Right cardiac atrium (tissue), 5 donors: ENCODE measurements at regions not wholly inside any gene's neighbourhood (a gene's known extent, or its start where the extent isn't known, plus 50 kb on each side); places are given as distances from the start of the nearest gene placed in this dataset.

ENCODE experiments used
- ATAC-seq, 2 donors: fragments of 200-7000 bp; cut with Tn5 transposase; one replicate each; pipeline versions ENCODE4 v1.8.0 to v1.9.1; 2020; ENCODE audit warnings: moderate library complexity in 2 of 2, mild to moderate bottlenecking in 1 of 2
- DNase-seq, 3 donors: peaks; one replicate each; pipeline ENCODE4 v3.0.0-alpha.2; 2020
- H3K27ac ChIP-seq: one replicate; pipeline ENCODE4 v1.5.1; 2013; ENCODE audit warnings: mild to moderate bottlenecking, low read length, control low read depth, moderate library complexity
- H3K27me3 ChIP-seq: one replicate; pipeline ENCODE4 v1.6.1; 2013; ENCODE audit not compliant: control insufficient read depth, insufficient read depth
- H3K4me1 ChIP-seq: one replicate; pipeline ENCODE4 v1.6.1; 2013; ENCODE audit warnings: low read length; ENCODE audit not compliant: control insufficient read depth, insufficient read depth
- H3K4me3 ChIP-seq: one replicate; pipeline ENCODE4 v1.5.1; 2013; ENCODE audit warnings: low read length, control low read depth
- H3K9me3 ChIP-seq: one replicate; pipeline ENCODE4 v1.6.1; 2013; ENCODE audit warnings: low read length; ENCODE audit not compliant: control insufficient read depth
- WGBS: extraction: QIAGEN DNeasy Blood & Tissue Kit; methylation state at CpG from one replicate; pipeline ENCODE4 v1.1.7; 2013; 5-methylcytosine and 5-hydroxymethylcytosine counted together
- intact Hi-C, 4 donors: fragments of 100-400 bp; cut with DNase I; formaldehyde crosslinking; loops; one replicate each; pipeline versions ENCODE4 v1.11.0 to v1.14.0; 2022 to 2023
- donor health status: healthy with polysubstance abuse.
- donor health status: DM: no; HTN: yes; CAD: no.
- donor health status: DM: no; HTN: no; CAD: no.
- donor health status: DM: no; HTN: yes; CAD: no; lungs with severe emphysema.
- donor health status: DM: yes; HTN: yes; CAD: no.

GRCh38 chr2:144152817-144153271 is 367.1 kb downstream of the ZEB2 start:
- DNase-seq (no peak), ATAC-seq (peak; percentile 71 to 79)
- no peaks in the 10 kb centered on the region for H3K27me3 ChIP-seq
- intact Hi-C loops, result no loop called here
- no peak overlapping the region for H3K4me3 ChIP-seq
- WGBS, result 36% methylated on average over 5 of the region's 5 CpGs
- no peak overlapping the region for H3K27ac ChIP-seq
- no peaks in the 10 kb centered on the region for H3K9me3 ChIP-seq
- H3K4me1 ChIP-seq, result peaks cover 2% of the 10 kb centered on the region

DNA sequence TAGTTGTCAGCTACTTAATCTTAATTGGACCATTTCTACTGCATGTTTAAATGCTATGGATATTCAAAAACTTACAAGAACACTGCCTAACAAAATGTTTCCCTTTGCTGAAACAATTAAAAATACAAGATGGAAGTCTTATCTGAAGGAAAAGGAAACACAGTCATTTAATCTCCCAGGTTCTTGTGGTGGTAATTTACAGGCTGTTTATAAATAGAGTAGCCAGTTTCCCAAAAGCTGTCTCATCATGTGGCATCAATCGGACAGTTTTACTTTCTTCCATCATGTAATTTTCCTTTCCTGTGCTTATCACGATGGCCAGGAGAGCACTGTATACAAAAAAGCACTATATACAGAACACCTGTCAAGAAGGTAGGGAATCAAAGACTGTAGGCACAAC is 368.1 kb downstream of the ZEB2 start:
- Histone ChIP-seq H3K27me3 (no peaks in the 10 kb centered on the region), H3K4me3 (no peak overlapping the region), H3K4me1 (peaks cover 2% of the 10 kb centered on the region), H3K9me3 (no peaks in the 10 kb centered on the region), H3K27ac (no peak overlapping the region)
- 66% methylated on average over 2 of the region's 2 CpGs for WGBS
- intact Hi-C loops, result no loop called here
- peak in 1 of 2 donors; percentile 29 for ATAC-seq
- DNase-seq, result no peak

- no peaks in the 10 kb centered on the region for H3K9me3 ChIP-seq
- no peak overlapping the region for H3K4me3 ChIP-seq
- peaks cover 2% of the 10 kb centered on the region for H3K4me1 ChIP-seq
- DNase-seq (no peak), ATAC-seq (no peak)
- WGBS, result 68% methylated on average over 1 of the region's 1 CpG
- intact Hi-C loops, result no loop called here
- no peaks in the 10 kb centered on the region for H3K27me3 ChIP-seq
- H3K27ac ChIP-seq, result no peak overlapping the region
Observed at GRCh38 chr2:144151405-144151804, 368.5 kb downstream of the ZEB2 start.

DNA sequence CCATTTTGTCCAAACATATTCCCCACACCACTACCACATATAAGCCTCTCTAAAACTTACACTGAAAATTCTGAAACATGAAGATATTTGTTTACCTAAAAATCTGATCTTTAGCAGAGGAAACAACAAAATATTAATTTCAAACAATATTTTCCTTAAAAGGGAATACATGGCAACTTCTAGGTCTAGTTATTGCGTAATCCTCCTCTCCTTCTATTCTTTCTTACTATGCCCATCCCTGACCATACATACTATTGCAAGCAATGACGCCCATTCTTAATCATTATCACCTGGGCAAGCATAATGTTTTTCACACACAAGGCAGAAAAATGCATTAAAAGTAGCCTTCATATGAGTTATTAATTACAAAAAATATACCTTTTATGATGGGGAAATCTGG is 372.6 kb downstream of the ZEB2 start:
- Histone ChIP-seq H3K27ac (no peak overlapping the region), H3K4me1 (peaks cover 2% of the 10 kb centered on the region), H3K27me3 (no peaks in the 10 kb centered on the region), H3K9me3 (no peaks in the 10 kb centered on the region), H3K4me3 (no peak overlapping the region)
- DNase-seq (no peak), ATAC-seq (no peak)
- 98% methylated on average over 2 of the region's 2 CpGs for WGBS
- intact Hi-C loops, result no loop called here

DNA sequence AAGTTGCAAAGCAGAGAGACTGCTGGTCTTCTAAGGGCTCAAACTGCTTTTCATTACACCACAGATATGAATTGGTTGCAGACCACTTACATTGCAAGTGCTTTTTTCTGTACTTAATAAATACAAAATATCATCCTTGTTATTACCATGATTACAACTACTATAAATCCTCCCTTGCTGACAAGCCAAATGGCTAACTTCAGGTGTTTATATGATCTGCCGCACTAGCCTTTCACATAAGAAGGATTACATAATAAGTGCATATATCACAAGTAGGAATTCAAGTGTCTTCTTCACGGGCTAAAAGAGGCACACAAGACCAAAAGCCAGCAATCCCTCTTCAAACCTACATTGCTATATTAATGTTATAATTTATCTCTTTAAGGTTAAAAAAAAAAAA is 373.0 kb downstream of the ZEB2 start:
- no peak overlapping the region for H3K4me3 ChIP-seq
- no peak overlapping the region for H3K27ac ChIP-seq
- DNase-seq, result no peak
- no peaks in the 10 kb centered on the region for H3K9me3 ChIP-seq
- H3K27me3 ChIP-seq, result no peaks in the 10 kb centered on the region
- no peak for ATAC-seq
- intact Hi-C loops, result no loop called here
- 95% methylated on average over 2 of the region's 2 CpGs for WGBS
- no peaks in the 10 kb centered on the region for H3K4me1 ChIP-seq

GRCh38 chr2:144146076-144146475 is 373.8 kb downstream of the ZEB2 start:
- ATAC-seq (peak; percentile 40 to 55), DNase-seq (no peak)
- 33% methylated on average over 1 of the region's 1 CpG for WGBS
- intact Hi-C loops, result no loop called here
- H3K27ac ChIP-seq, result no peak overlapping the region
- H3K27me3 ChIP-seq, result no peaks in the 10 kb centered on the region
- H3K9me3 ChIP-seq, result no peaks in the 10 kb centered on the region
- H3K4me3 ChIP-seq, result no peak overlapping the region
- H3K4me1 ChIP-seq, result no peaks in the 10 kb centered on the region

DNA sequence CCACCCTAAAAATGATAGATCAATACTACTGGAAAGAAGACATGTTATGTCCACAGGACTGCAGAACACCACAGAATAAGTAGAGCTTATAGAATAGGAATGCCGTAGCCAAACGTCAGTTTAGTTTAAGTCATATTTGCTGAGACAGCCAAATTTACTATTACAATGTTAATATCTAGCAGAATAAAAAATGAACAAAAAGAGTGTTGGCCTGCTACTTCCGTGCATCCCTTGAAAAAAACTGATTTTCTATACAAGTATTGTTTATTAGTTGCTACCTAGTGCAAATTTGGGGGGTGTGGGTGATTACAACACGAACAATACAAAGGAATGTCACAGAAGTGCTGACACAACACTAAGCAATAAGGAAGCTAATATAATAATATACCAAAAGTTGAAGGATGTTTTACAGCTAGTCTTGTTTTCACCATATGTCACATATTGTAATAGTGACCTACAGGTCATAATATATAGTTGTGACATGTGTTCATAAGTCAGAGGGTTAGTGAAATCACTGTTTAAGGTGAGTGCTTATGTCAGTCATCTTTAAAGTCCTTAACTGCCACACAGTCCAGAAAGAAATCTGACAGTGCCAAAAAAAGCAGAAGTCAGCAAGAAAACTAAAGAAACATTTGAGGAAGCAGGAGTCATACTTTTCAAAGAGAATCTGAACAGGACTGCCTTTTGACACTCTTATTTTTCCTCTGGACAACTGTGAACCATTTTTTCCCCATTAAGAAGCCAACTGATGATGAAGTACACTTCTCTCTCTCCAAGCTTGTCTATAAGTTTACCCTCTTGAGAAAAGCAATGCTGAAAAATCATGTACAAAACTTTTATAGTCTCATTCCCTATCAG is 376.4 kb downstream of the ZEB2 start:
- Histone ChIP-seq H3K4me1 (no peaks in the 10 kb centered on the region), H3K9me3 (no peaks in the 10 kb centered on the region), H3K4me3 (peak overlapping the region; percentile 25), H3K27ac (no peak overlapping the region), H3K27me3 (no peaks in the 10 kb centered on the region)
- intact Hi-C loops, result no loop called here
- WGBS, result 66% methylated on average over 4 of the region's 4 CpGs
- ATAC-seq, result peak; percentile 24 to 41
- DNase-seq, result no peak

- 74% methylated on average over 3 of the region's 3 CpGs for WGBS
- H3K4me1 ChIP-seq, result no peaks in the 10 kb centered on the region
- H3K9me3 ChIP-seq, result no peaks in the 10 kb centered on the region
- DNase-seq (no peak), ATAC-seq (no peak)
- intact Hi-C loops, result no loop called here
- no peak overlapping the region for H3K27ac ChIP-seq
- H3K27me3 ChIP-seq, result no peaks in the 10 kb centered on the region
- H3K4me3 ChIP-seq, result no peak overlapping the region
Observed at GRCh38 chr2:144140891-144141290, 379.0 kb downstream of the ZEB2 start.

DNA sequence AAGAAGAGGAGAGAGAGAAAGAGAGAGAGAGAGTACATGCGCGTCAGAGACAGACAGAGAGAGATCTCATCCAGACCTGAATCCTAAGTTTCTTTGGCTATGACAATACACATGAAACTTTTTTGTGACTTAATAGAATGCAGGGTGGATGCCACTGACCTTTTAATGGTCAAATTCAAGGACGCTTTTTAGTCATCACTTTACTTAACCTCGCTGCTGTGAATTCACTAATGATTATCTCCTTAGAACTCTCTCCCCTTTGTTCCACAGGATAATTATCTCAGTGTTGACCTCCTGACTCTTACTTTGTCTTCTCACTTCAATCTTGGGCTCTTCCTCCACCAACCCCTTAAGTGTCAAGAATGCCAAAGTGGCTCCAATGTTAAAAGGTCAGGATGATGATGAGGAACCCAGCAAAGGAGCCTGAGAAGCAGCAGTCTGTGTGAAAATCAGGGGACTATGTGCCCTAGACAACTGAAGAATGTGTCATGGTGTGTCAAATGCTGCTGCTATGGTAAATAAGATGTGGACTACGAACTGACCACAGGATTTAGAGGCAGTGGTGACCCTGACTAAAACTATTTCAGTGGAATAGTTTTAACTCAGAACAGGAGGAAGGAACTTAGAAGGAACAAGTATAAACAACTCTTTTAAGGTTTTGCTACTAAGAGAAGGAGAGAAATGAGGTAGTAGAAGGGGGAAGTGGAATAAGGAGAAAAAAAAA is 382.1 kb downstream of the ZEB2 start:
- Histone ChIP-seq H3K4me3 (no peak overlapping the region), H3K9me3 (no peaks in the 10 kb centered on the region)
- ATAC-seq, result no peak

GRCh38 chr2:144137272-144137671 is 382.6 kb downstream of the ZEB2 start:
- no peak for ATAC-seq
- intact Hi-C loops, result no loop called here
- no peak overlapping the region for H3K27ac ChIP-seq
- H3K9me3 ChIP-seq, result no peaks in the 10 kb centered on the region
- H3K4me1 ChIP-seq, result no peaks in the 10 kb centered on the region
- 87% methylated on average over 1 of the region's 1 CpG for WGBS
- H3K4me3 ChIP-seq, result no peak overlapping the region
- no peaks in the 10 kb centered on the region for H3K27me3 ChIP-seq
- DNase-seq, result no peak

More for the DNA sequence above, 382.1 kb downstream of the ZEB2 start:
- 93% methylated on average over 5 of the region's 5 CpGs for WGBS
- intact Hi-C loops, result no loop called here
- DNase-seq, result no peak
- Histone ChIP-seq H3K27me3 (no peaks in the 10 kb centered on the region), H3K4me1 (no peaks in the 10 kb centered on the region), H3K27ac (no peak overlapping the region)

- 96% methylated on average over 4 of the region's 4 CpGs for WGBS
- Histone ChIP-seq H3K27ac (no peak overlapping the region), H3K4me1 (no peaks in the 10 kb centered on the region), H3K9me3 (no peaks in the 10 kb centered on the region), H3K27me3 (no peaks in the 10 kb centered on the region), H3K4me3 (no peak overlapping the region)
- DNase-seq, result no peak
- no peak for ATAC-seq
- intact Hi-C loops, result no loop called here
Observed at GRCh38 chr2:144136297-144137010, 383.5 kb downstream of the ZEB2 start.
